ENCODE measurements at regions not wholly inside any gene's neighbourhood (a gene's known extent, or its start where the extent isn't known, plus 50 kb on each side); places are given as distances from the start of the nearest gene placed in this dataset.
"Not testable (repeated sequence)": the region's sequence is repeated elsewhere in the genome, so short reads cannot be mapped to it uniquely, and the experiment has no call there.

DNA sequence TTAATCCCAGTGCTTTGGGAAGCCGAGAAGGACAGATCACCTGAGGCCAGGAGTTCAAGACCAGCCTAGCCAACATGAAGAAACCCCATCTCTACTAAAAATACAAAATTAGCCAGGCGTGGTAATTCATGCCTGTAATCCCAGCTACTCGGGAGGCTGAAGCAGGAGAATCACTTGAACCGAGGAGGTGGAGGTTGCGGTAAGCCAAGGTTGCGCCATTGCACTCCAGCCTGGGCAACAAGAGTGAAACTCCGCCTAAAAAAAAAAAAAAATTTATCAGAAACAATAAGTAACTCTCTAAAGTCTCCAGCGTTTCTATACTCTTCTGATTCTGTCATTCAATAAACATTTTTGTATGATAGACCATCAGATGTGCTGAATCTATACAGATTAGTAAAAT is 55.7 kb upstream of the FNDC3B start:
- H3K27me3 Mint-ChIP-seq, CTCF ChIA-PET, DNase-seq, H3K27ac Mint-ChIP-seq, H3K36me3 Mint-ChIP-seq, H3K4me3 Mint-ChIP-seq, H3K9me3 Mint-ChIP-seq, H3K4me1 Mint-ChIP-seq: not testable (repeated sequence)

DNA sequence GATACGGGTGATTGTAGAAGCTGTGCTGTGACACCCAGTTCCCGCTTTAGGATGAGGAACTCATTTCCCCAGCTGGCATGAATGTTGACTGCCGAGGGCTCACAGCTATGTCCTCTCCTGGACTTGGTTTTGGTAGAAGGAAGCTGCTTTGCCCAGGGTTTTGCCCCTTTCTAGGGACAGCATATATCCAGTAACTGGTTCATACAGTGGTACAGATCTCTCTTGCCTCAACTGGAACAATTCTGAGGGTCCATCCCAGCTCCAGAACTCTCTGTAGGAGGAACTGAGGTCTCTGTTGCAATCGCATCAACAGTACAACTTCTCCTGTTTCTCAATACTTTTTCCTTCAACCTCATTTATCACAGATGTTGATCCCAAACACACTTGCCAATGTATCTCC is 54.5 kb upstream of the FNDC3B start:
- no peaks in the 10 kb centered on the region for H3K36me3 Mint-ChIP-seq
- no peaks in the 10 kb centered on the region for H3K9me3 Mint-ChIP-seq
- no peak overlapping the region for H3K27ac Mint-ChIP-seq
- no peak for DNase-seq
- CTCF ChIA-PET = no interaction called here
- no peak overlapping the region for H3K4me3 Mint-ChIP-seq
- no peaks in the 10 kb centered on the region for H3K27me3 Mint-ChIP-seq
- H3K4me1 Mint-ChIP-seq = no peaks in the 10 kb centered on the region

DNA sequence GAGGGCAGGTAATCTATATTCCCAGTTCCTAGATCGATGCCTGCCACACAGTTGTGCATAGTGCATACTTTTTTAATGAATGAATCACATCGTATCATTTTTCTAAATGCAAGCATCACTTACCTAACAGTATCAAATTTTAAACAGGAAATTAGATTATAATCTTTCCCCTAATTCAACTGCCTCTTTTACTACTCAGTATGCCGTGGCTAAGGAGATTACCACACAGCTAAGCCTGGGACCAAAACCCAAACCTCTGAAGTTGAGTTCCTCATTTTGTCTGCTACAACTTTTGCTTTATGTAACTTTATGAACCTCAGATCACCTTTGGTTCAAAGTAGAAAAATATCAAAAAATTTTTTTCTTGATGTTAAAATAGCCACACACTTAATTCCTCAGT is 53.2 kb upstream of the FNDC3B start:
- Mint-ChIP-seq H3K27ac (no peak overlapping the region), H3K36me3 (no peaks in the 10 kb centered on the region), H3K27me3 (no peaks in the 10 kb centered on the region), H3K4me3 (no peak overlapping the region), H3K9me3 (no peaks in the 10 kb centered on the region), H3K4me1 (no peaks in the 10 kb centered on the region)
- CTCF ChIA-PET = no interaction called here
- DNase-seq = no peak

DNA sequence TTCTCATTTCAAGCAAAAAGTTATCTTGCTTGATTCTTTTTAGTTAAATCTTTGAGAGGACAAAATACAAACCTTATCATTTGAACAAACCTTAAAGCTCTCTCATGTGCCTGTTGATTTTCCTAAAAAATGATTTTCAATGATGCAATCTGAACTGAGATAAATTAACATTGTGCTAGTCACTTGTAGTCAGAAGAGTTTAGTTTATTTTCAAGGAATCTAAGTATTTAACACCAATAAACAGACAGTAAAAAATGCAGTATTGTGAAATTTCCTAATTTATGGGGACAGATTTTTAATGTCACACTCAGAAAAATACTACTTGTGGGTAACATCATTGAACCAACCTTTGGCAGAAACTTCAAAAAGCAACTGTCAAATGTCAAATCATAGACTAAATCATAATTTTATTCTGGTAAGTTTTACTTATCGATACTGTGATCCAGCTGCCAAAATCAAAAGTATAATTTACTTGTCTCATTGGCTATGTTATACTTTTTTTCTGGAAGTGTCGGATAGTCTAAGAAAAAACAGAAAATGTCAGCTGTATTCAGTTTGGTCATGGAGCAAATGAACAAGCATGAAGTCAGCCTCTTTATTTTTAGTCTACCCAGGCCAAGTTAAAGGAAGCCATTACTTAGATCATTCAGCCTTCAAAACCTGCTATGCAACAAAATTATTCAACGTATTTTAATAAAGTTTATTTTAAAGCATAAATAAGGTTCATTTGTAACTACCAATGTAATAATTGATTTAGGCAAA is 52.4 kb upstream of the FNDC3B start:
- H3K27ac Mint-ChIP-seq = no peak overlapping the region
- no peaks in the 10 kb centered on the region for H3K36me3 Mint-ChIP-seq
- no peaks in the 10 kb centered on the region for H3K27me3 Mint-ChIP-seq
- H3K9me3 Mint-ChIP-seq = no peaks in the 10 kb centered on the region
- CTCF ChIA-PET = no interaction called here
- no peaks in the 10 kb centered on the region for H3K4me1 Mint-ChIP-seq
- no peak overlapping the region for H3K4me3 Mint-ChIP-seq
- DNase-seq = no peak
